ENCODE measurements at regions not wholly inside any gene's neighbourhood (a gene's known extent, or its start where the extent isn't known, plus 50 kb on each side); places are given as distances from the start of the nearest gene placed in this dataset.

DNA sequence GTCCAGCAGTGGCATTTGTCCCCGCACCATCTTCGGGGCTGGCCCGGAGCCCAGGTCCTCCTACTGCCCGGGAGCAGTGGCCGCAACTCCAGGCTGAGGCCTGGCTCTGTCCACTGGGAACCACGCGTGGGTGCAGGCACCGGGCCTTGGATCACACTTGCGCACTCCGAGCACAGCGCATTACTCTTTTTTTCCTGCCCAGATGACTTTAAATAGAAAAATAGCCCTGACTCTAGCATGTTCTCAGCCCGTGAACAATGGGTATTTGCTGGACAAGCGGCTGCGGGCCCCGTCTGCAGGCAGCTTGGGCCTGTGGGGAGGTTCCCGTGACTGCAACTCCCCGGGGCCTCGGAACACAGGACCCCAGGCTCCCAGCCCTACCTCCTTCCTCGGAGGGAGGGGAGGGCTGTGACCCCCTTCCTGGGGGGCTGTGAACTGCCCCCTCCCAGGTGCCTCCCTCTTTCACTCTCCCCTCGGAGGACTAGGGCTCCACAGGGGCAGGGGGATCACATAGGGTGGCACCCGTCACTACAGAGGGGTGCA is 162.2 kb downstream of the TBXT start:
- peak; percentile 30; the same call in 1 of the 2 replicates for TF ChIP-seq POLR2A (IDR thresholded peaks at IDR 0.05; ENCODE audit: low read depth, low read length)
- TF ChIP-seq, protein P1, sequence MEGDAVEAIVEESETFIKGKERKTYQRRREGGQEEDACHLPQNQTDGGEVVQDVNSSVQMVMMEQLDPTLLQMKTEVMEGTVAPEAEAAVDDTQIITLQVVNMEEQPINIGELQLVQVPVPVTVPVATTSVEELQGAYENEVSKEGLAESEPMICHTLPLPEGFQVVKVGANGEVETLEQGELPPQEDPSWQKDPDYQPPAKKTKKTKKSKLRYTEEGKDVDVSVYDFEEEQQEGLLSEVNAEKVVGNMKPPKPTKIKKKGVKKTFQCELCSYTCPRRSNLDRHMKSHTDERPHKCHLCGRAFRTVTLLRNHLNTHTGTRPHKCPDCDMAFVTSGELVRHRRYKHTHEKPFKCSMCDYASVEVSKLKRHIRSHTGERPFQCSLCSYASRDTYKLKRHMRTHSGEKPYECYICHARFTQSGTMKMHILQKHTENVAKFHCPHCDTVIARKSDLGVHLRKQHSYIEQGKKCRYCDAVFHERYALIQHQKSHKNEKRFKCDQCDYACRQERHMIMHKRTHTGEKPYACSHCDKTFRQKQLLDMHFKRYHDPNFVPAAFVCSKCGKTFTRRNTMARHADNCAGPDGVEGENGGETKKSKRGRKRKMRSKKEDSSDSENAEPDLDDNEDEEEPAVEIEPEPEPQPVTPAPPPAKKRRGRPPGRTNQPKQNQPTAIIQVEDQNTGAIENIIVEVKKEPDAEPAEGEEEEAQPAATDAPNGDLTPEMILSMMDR (conservative IDR thresholded peaks at IDR 0.05; ENCODE audit: low read depth, low read length) = no peak
- no peak for TF ChIP-seq RFX5 (IDR thresholded peaks at IDR 0.05; ENCODE audit: low read depth, low read length)
